Memory B cell (primary cell): ENCODE measurements at regions not wholly inside any gene's neighbourhood (a gene's known extent, or its start where the extent isn't known, plus 50 kb on each side); places are given as distances from the start of the nearest gene placed in this dataset.

ENCODE experiments used
- ATAC-seq: fragments of 150-1000 bp; cut with Tn5 transposase; 2 replicates; pipeline ENCODE4 v1.10.0; 2021; ENCODE audit warnings: low read depth, mild to moderate bottlenecking, moderate library complexity
- DNase-seq, 2 donors: peaks; one replicate each; pipeline ENCODE4 v3.0.0; 2022; ENCODE audit warnings: low spot score in 2 of 2
- H3K27ac Mint-ChIP-seq: one replicate; pipeline ENCODE4 v1.8.0; 2022; ENCODE audit warnings: mild to moderate bottlenecking, moderate library complexity, mixed read lengths
- H3K27me3 Mint-ChIP-seq: one replicate; pipeline ENCODE4 v1.8.0; 2022; ENCODE audit warnings: mixed read lengths
- H3K36me3 Mint-ChIP-seq: one replicate; pipeline ENCODE4 v1.8.0; 2022; ENCODE audit warnings: mild to moderate bottlenecking, mixed read lengths
- H3K4me1 Mint-ChIP-seq: one replicate; pipeline ENCODE4 v1.8.0; 2022; ENCODE audit warnings: mixed read lengths
- H3K4me3 Mint-ChIP-seq: one replicate; pipeline ENCODE4 v1.8.0; 2022; ENCODE audit warnings: mild to moderate bottlenecking, moderate library complexity, mixed read lengths
- H3K9me3 Mint-ChIP-seq: one replicate; pipeline ENCODE4 v1.8.0; 2022; ENCODE audit warnings: mixed read lengths

- no peaks in the 10 kb centered on the region for H3K9me3 Mint-ChIP-seq
- ATAC-seq (no peak), DNase-seq (no peak)
- H3K36me3 Mint-ChIP-seq, result no peaks in the 10 kb centered on the region
- H3K4me3 Mint-ChIP-seq, result no peak overlapping the region
- H3K27ac Mint-ChIP-seq, result no peak overlapping the region
- no peaks in the 10 kb centered on the region for H3K4me1 Mint-ChIP-seq
- H3K27me3 Mint-ChIP-seq, result peaks cover 2% of the 10 kb centered on the region
Measured at GRCh38 chr9:1296331-1296730, 246.2 kb downstream of the DMRT2 start.

- no peaks in the 10 kb centered on the region for H3K4me1 Mint-ChIP-seq
- DNase-seq (no peak), ATAC-seq (no peak)
- no peak overlapping the region for H3K4me3 Mint-ChIP-seq
- peaks cover 3% of the 10 kb centered on the region for H3K27me3 Mint-ChIP-seq
- H3K27ac Mint-ChIP-seq, result no peak overlapping the region
- no peaks in the 10 kb centered on the region for H3K36me3 Mint-ChIP-seq
- no peaks in the 10 kb centered on the region for H3K9me3 Mint-ChIP-seq
Measured at GRCh38 chr9:1298046-1298445, 247.9 kb downstream of the DMRT2 start.

DNA sequence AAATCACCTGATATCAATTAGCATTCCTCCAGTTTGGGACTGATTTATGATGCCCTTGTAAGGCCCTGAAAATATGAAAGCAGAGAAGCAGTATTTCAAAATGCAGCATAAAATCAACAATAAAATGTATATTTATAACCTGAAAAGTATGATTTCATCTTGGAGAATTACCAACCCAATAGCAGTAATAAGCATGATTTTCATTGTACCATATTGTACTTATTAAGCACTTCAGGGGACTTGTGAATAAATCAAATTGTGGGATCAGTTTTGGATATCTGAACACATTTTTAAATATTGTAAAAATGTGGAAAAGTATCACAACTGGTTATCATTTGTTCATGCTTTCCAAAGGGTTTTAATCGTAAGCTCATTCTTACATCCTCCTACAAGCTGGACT, 250.8 kb downstream of the DMRT2 start:
- H3K27me3 Mint-ChIP-seq, result peaks cover 5% of the 10 kb centered on the region

GRCh38 chr9:1303932-1304331, 253.8 kb downstream of the DMRT2 start:
- no peaks in the 10 kb centered on the region for H3K4me1 Mint-ChIP-seq
- H3K4me3 Mint-ChIP-seq, result no peak overlapping the region
- H3K9me3 Mint-ChIP-seq, result no peaks in the 10 kb centered on the region
- H3K36me3 Mint-ChIP-seq, result no peaks in the 10 kb centered on the region
- ATAC-seq (no peak), DNase-seq (no peak)
- no peak overlapping the region for H3K27ac Mint-ChIP-seq
- H3K27me3 Mint-ChIP-seq, result peaks cover 4% of the 10 kb centered on the region

More for the DNA sequence above, 250.8 kb downstream of the DMRT2 start:
- no peaks in the 10 kb centered on the region for H3K9me3 Mint-ChIP-seq
- no peak overlapping the region for H3K4me3 Mint-ChIP-seq
- DNase-seq, result no peak
- no peaks in the 10 kb centered on the region for H3K36me3 Mint-ChIP-seq
- H3K4me1 Mint-ChIP-seq, result no peaks in the 10 kb centered on the region
- ATAC-seq, result no peak
- H3K27ac Mint-ChIP-seq, result no peak overlapping the region

- no peaks in the 10 kb centered on the region for H3K4me1 Mint-ChIP-seq
- ATAC-seq (no peak), DNase-seq (no peak)
- H3K27ac Mint-ChIP-seq, result no peak overlapping the region
- no peaks in the 10 kb centered on the region for H3K36me3 Mint-ChIP-seq
- peaks cover 5% of the 10 kb centered on the region for H3K9me3 Mint-ChIP-seq
- no peak overlapping the region for H3K4me3 Mint-ChIP-seq
- H3K27me3 Mint-ChIP-seq, result peaks cover 2% of the 10 kb centered on the region
Measured at GRCh38 chr9:1311462-1312042, 261.4 kb downstream of the DMRT2 start.

DNA sequence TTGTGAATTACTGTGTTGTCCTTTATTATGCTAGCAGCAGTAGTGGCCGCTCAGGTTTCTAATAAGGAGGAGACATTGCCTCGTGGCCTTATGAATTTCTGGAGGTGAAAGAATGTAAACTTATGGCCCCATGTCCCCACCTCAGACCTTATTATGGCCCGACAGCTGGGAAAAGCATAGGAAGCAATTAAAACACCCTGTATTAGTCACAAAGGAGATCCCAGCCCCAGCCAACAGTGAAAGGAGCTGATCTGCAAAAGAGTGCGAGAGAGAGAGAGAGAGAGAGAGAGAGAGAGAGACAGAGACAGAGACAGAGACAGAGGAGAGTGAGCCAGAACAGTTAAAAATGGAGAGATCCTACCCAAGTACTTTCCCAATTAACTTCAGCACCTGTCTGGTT, 269.3 kb downstream of the DMRT2 start:
- DNase-seq, result no peak
- no peaks in the 10 kb centered on the region for H3K4me1 Mint-ChIP-seq

DNA sequence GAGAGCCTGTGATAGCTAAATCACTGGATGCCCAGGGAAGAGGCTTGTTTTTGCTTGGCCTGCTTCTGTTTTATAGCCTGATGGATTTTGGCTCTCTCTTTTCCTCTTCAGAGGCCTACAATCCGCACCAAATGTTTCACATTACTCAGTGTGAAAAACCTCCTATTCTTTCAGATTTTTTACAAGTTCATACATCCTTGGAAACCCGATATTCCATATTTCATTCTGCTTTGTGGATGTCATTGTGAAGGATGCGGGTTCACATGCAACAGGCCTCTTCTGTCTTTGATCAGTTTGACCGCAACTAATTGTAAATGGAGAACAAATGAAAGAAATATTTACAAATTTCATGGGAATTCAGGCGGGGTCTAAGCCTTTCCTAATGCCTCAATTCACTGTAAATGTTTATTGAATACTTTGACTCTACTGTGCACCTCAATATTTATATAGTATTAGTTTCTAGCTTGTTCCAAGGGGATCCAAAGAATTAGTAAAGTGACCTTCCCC, 269.9 kb downstream of the DMRT2 start:
- Mint-ChIP-seq H3K4me1 (no peaks in the 10 kb centered on the region), H3K4me3 (no peak overlapping the region), H3K27me3 (no peaks in the 10 kb centered on the region), H3K27ac (no peak overlapping the region), H3K9me3 (peaks cover 5% of the 10 kb centered on the region), H3K36me3 (no peaks in the 10 kb centered on the region)
- ATAC-seq, result no peak
- no peak for DNase-seq

More for the DNA sequence above, 269.3 kb downstream of the DMRT2 start:
- ATAC-seq, result no peak
- peaks cover 5% of the 10 kb centered on the region for H3K9me3 Mint-ChIP-seq
- H3K27ac Mint-ChIP-seq, result no peak overlapping the region
- H3K4me3 Mint-ChIP-seq, result no peak overlapping the region
- H3K36me3 Mint-ChIP-seq, result no peaks in the 10 kb centered on the region
- no peaks in the 10 kb centered on the region for H3K27me3 Mint-ChIP-seq

DNA sequence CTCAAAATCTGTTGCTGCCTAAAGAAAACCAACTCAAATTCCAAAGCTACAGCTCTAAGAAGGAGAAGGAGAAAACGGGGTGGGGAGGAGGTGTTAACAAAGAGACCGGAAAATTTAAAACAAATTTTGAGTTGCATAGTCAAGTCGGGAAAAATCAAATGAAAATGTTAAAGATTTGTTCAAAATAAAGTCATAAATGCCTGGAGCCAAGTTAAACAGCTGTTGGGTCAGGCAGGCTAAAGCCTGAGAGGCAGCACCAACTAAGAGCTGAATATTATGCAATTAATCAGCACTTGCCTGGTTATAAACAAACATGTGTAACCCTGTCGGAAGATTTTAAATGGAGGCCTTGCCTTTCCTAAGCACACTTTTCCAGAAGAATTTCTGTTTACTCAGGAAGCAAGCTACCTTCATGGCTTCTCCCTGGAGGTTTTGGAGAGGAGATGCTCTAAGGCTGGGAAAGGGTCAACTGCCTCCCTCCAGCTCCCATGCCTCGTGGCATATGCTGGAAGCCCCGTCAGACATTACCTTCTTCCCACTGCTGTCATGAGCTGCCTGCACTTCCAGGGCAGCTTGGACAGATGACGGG, 270.5 kb downstream of the DMRT2 start:
- peaks cover 5% of the 10 kb centered on the region for H3K9me3 Mint-ChIP-seq
- H3K27ac Mint-ChIP-seq, result no peak overlapping the region
- H3K27me3 Mint-ChIP-seq, result no peaks in the 10 kb centered on the region

DNA sequence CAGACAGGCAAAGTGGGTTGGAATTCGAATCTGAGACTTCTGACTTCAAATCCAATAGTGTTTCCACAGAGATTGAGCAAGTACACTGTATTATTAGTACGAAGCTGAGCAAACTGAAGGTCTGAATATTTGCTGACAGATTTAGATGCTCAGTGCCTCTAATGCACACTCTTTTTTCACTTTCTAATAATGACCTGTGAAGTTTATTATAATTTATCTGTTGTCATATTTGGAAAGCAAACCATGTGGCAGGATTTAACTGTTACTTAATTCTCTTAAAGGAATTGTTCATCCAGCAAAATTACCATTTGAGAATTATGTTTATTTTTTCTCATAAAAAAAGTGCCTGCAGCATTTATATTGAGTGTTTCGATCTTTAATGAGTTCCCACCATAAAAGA, 277.3 kb downstream of the DMRT2 start:
- no peaks in the 10 kb centered on the region for H3K27me3 Mint-ChIP-seq

More for the DNA sequence above, 270.5 kb downstream of the DMRT2 start:
- no peak overlapping the region for H3K4me3 Mint-ChIP-seq
- DNase-seq (no peak), ATAC-seq (no peak)
- H3K4me1 Mint-ChIP-seq, result no peaks in the 10 kb centered on the region
- H3K36me3 Mint-ChIP-seq, result no peaks in the 10 kb centered on the region

DNA sequence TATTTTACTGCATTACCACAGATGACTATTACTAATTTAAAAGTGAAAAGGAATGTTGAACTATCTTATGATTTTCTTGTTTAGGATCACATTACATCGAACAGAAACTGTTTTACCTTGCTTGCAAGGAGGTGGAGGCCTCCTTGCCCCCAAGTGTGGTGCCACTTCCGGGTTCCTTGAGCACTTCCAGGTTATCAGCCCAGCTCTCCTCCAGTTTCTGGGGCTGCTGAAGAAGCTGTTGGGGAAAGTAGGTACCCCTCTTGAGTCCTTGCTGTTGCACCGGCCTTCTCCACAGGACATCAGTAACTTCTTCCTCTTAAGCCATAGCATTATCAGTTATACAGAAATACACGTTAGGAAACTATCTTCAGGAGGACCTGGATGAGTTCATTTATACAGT, 278.2 kb downstream of the DMRT2 start:
- H3K4me1 Mint-ChIP-seq, result no peaks in the 10 kb centered on the region
- no peaks in the 10 kb centered on the region for H3K9me3 Mint-ChIP-seq
- no peaks in the 10 kb centered on the region for H3K36me3 Mint-ChIP-seq
- H3K4me3 Mint-ChIP-seq, result no peak overlapping the region
- ATAC-seq, result no peak
- no peak overlapping the region for H3K27ac Mint-ChIP-seq
- DNase-seq, result no peak
- no peaks in the 10 kb centered on the region for H3K27me3 Mint-ChIP-seq

More for the DNA sequence above, 277.3 kb downstream of the DMRT2 start:
- Mint-ChIP-seq H3K9me3 (no peaks in the 10 kb centered on the region), H3K27ac (no peak overlapping the region), H3K4me1 (no peaks in the 10 kb centered on the region), H3K36me3 (no peaks in the 10 kb centered on the region), H3K4me3 (no peak overlapping the region)
- no peak for DNase-seq
- no peak for ATAC-seq

- DNase-seq (no peak), ATAC-seq (no peak)
- Mint-ChIP-seq H3K27me3 (no peaks in the 10 kb centered on the region), H3K36me3 (no peaks in the 10 kb centered on the region), H3K4me3 (no peak overlapping the region), H3K27ac (no peak overlapping the region), H3K4me1 (no peaks in the 10 kb centered on the region), H3K9me3 (no peaks in the 10 kb centered on the region)
Measured at GRCh38 chr9:1331546-1332038, 281.4 kb downstream of the DMRT2 start.

- Mint-ChIP-seq H3K36me3 (no peaks in the 10 kb centered on the region), H3K9me3 (no peaks in the 10 kb centered on the region), H3K27ac (no peak overlapping the region), H3K4me3 (no peak overlapping the region), H3K4me1 (no peaks in the 10 kb centered on the region), H3K27me3 (no peaks in the 10 kb centered on the region)
- DNase-seq (no peak), ATAC-seq (no peak)
Measured at GRCh38 chr9:1332156-1332555, 282.0 kb downstream of the DMRT2 start.

DNA sequence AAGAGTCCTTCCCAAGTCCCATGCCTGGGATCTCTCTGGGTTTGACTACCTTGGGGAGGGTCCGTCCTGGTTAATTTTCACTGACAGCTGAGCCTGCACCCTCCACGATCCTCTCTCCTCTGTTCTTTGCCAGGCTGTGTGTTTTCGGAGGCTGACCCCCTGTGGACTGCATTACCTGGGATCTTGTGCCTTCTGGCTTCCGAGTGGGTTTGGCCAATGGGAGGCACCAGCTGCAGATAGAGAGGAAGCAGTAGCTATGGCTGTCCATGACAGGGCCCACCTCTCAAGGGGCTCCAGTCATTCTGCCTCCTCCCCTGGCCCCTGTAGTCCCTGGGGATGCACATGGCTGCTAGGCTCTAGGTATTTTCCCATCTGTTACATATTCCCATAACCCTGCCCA, 285.0 kb downstream of the DMRT2 start:
- no peak for ATAC-seq
- Mint-ChIP-seq H3K4me3 (no peak overlapping the region), H3K27me3 (no peaks in the 10 kb centered on the region), H3K4me1 (no peaks in the 10 kb centered on the region), H3K27ac (no peak overlapping the region), H3K9me3 (no peaks in the 10 kb centered on the region), H3K36me3 (no peaks in the 10 kb centered on the region)
- DNase-seq, result no peak

DNA sequence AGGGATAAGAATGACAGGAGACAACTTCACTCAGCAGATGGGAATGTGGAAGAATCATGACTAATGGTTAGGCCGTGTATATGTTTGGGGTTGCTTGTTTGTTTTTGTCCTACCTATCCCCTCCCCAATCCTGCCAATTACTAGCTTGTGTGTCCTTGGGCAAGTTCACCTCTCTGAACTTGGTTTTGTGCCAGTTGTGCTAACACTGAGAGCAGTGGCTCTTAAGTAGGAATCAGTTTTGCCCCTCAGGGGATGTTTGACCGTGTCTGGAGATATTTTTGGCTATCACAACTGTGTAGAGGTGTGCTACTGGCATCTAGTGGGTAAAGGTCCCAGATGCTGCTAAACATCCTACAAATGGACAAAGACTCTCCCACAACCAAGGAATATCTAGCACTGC, 287.0 kb downstream of the DMRT2 start:
- no peaks in the 10 kb centered on the region for H3K9me3 Mint-ChIP-seq
- H3K36me3 Mint-ChIP-seq, result no peaks in the 10 kb centered on the region
- ATAC-seq (no peak), DNase-seq (no peak)
- no peaks in the 10 kb centered on the region for H3K4me1 Mint-ChIP-seq
- no peaks in the 10 kb centered on the region for H3K27me3 Mint-ChIP-seq
- H3K4me3 Mint-ChIP-seq, result no peak overlapping the region
- H3K27ac Mint-ChIP-seq, result no peak overlapping the region

DNA sequence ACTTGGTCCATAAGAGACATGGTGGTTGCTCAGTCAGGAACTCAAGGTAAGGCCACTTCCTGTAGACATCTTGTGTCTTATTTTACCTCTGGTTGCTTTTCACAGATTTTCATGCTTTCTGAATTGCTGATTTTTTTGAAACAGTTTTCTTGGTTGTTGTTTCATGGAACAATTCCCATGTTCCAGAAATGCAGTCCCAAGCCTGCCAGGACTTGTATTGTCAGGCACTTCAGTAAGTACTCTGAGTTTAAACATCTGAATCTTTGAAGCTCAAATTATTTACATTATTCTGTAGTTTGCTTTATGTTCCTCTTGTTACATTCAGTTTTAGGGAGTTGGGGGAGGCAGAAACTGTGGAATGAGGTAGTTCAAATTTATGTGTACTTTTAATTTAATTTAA, 290.2 kb downstream of the DMRT2 start:
- DNase-seq (no peak), ATAC-seq (no peak)
- Mint-ChIP-seq H3K9me3 (peaks cover 8% of the 10 kb centered on the region), H3K27me3 (no peaks in the 10 kb centered on the region), H3K27ac (no peak overlapping the region), H3K4me3 (no peak overlapping the region), H3K36me3 (no peaks in the 10 kb centered on the region), H3K4me1 (no peaks in the 10 kb centered on the region)
